T-helper 1 cell treated with Interleukin-12 subunit alpha and Interleukin-12 subunit beta and Interleukin-4 antibody, amounts not matched to agents 30 ng/mL and 1 ng/mL, for 36 hours (primary cell): ENCODE measurements at regions not wholly inside any gene's neighbourhood (a gene's known extent, or its start where the extent isn't known, plus 50 kb on each side); places are given as distances from the start of the nearest gene placed in this dataset.
"Not testable (repeated sequence)": the region's sequence is repeated elsewhere in the genome, so short reads cannot be mapped to it uniquely, and the experiment has no call there.

Experiments used
- intact Hi-C: fragments of 100-400 bp; cut with micrococcal nuclease; formaldehyde crosslinking; loops from one replicate; pipeline ENCODE4 v1.15.1; 2024

DNA sequence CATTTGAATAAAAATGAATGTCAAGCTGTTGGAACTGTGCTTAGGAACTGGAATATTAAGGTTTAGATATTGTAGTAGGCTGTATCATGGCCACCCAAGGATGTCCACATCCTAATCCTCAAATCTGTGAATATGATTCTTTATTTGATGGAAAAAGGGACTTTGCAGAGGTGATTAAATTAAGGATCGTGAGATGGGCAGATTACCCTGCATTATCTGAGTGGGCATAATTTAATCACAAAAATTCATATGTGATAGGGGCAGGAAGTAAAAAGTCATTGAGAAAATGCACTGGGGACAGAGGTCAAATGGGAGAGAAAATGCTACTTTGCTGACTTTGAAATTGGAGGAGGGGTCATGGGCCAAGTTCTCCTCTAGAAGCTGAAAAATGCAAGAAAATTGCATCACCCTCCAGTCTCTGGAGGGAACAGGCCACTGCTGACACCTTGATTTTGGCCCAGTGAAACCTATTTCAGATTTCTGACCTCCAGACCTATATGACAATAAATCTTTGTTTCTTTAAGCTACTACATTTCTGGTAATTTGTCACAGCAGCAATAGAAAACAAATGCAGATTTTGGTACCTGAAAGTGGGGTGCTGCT lies 521.4 kb downstream of the PCDH7 start:
- intact Hi-C loops, result no loop called here

DNA sequence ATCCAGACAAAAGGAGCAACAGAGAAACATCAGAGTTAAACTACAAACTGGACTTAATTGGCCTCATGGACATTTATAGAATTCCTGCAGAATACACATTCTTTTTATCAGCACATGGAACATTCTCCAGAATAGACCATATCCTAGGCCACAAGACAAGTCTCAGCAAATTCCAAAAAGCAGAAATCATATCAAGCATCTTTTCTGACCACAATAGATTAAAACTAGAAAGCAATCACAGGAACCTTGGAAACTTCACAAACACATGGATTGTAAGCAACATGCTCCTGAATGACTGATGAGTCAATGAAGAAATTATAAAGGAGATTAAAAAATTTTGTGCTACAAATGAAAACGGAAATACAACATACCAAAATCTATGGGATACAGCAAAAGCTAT lies 526.7 kb downstream of the PCDH7 start:
- intact Hi-C loops, result no loop called here

DNA sequence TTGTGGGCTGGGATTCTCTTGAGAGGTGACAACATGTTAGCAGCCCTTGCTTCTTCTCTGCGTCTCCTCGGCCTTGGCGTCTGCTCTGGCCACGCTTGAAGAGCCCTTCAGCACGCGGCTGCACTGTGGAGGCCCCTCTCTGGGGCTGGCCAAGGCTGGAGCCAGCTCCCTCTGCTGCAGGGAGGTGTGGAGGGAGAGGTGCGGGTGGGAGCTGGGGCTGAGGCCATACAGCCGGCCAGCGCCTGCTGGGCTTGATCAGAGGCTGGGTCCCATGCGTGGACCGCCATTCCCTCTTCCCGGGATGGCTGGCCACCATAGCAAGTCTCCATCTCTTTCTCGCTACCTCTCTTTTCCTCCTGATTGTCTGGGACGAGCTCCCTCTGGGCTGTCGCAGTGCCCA lies 539.0 kb downstream of the PCDH7 start:
- intact Hi-C loops, result no loop called here

DNA sequence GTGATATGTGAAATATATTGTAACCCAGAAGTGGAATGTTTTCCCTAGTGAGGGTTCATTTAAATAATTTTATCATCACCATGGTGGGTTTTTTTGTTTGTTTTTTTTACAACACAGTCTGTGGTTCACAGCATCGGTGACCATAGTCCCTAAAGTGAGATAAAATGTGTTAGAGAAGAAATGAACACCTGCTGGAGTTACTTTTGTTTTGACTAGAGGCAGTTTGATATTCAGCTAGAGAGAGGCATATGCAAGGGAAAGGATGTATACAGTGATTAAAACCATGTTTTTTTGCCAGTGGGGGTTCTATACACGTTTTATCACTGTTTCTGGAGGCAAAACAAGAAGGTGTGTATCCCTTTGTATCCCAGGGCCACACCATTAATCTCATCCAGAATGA lies 541.5 kb downstream of the PCDH7 start:
- intact Hi-C loops, result no loop called here

DNA sequence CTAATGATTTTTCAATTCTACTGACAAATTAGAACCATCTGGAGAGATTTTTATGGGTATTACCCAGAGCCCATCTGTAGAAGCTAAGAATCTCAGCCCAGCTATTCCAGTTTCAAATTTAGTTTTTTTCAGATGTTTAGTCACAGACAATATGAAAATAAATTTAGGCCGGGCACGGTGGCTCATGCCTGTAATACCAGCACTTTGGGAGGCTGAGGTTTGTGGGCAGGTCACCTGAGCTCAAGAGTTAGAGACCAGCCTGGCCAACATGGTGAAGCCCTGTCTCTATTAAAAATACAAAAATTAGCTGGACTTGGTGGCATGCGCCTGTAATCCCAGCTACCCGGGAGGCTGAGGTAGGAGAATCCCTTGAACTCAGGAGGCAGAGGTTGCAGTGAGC lies 545.9 kb downstream of the PCDH7 start:
- intact Hi-C loops, result not testable (repeated sequence)

DNA sequence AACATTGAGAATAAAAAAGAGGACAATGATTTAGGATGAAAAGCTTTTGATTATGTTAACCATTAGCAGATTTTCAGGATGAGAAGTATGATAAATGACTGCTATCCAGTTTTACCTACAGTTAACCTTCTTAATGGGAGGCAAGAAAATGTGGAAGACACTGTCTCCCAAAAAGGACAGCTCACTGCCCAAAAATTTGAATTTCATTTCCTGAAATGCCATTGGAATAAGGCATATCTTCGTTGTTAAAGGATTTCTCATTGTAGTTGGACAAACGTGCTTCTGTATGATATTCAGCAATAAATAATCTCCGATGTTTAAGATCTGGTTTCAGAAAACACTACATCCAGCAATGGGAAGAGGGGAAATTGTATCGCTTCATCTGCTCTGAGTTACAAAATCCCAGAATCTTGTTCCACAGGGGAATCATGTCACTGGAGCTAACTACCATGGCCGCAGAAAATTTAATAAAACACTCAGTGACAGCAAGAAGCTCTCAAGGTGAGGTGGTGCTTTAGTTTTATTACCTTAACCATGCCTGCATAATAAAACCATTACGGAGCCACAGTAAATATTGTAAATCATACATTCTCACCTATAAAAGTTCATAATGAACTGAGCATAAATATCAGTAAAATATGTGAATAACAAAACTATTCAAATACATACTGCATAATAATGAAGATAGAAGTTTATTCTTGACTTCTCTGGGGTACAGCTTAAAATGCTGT lies 552.3 kb downstream of the PCDH7 start:
- intact Hi-C loops, result no loop called here

DNA sequence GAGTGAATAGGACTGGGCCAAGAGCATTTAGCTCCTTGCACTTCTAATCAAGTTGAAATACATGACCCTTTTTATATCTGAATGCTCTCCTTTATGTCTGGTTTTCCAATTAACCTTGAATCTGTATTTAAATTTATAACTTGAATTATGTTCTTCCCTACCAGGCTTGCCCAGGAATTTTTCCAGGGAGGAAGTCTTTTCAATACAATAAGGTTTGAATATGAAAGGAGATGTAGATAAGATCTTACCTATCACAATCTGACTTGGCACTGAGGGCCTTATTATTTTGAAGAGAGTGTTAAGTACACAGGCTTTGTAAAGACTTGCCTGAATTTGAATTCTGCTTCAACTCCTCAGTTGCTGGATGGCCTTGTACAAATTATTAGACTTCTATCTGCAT lies 555.7 kb downstream of the PCDH7 start:
- intact Hi-C loops, result no loop called here

DNA sequence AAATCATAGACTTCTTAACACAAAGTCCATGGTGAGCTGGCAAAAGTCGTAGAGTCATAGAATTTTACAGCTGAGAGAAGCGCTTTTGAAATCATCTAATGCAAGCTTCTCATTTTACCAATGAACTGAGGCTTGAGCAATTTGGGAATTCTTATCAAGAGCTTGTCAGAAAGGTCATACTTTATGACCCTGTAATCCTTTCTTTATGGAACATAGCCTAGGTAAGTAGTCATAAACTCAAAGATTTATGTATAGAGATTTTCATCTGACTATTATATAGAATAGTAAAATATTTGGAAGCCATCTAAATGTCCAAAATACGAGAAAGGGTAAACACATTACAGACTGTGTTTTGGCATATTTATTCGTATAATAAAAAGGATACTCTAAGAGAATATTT lies 563.5 kb downstream of the PCDH7 start:
- intact Hi-C loops, result no loop called here

DNA sequence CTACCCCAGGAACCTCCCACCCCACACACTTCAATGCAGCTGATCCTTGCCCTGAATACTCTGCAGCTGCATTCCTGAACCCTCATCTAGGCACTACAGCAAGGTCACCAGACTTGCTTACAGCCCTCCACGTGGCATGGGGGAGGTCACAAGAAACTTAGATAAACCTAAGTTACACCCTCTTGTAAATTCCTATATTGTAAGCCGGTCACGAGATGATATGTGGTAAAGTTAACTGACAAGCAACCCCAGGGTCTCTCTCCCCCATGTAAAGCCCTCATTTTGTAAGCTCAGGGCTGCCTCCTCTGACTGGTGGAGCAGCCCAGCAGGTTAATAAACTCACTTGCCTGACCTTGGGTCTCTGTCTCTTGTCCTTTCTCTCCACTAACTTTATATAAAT lies 570.7 kb downstream of the PCDH7 start:
- intact Hi-C loops, result no loop called here

DNA sequence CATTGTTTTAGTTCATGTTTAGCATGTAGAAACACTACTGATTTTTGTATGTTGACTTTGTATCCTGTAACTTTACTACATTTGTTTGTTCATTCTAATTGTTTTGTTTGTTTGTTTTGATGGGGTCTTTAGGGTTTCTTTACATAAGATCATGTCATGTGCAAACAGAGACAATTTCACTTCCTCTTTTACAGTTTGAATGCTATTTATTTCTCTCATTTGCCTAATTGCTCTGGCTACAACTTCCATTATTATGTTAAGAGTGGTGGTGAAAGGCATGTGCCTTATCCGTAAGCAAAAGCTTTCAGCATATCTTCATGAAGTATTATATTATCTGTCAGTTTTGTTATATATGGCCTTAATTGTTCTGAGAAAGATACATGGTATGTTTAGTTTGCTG lies 571.1 kb downstream of the PCDH7 start:
- intact Hi-C loops, result no loop called here

DNA sequence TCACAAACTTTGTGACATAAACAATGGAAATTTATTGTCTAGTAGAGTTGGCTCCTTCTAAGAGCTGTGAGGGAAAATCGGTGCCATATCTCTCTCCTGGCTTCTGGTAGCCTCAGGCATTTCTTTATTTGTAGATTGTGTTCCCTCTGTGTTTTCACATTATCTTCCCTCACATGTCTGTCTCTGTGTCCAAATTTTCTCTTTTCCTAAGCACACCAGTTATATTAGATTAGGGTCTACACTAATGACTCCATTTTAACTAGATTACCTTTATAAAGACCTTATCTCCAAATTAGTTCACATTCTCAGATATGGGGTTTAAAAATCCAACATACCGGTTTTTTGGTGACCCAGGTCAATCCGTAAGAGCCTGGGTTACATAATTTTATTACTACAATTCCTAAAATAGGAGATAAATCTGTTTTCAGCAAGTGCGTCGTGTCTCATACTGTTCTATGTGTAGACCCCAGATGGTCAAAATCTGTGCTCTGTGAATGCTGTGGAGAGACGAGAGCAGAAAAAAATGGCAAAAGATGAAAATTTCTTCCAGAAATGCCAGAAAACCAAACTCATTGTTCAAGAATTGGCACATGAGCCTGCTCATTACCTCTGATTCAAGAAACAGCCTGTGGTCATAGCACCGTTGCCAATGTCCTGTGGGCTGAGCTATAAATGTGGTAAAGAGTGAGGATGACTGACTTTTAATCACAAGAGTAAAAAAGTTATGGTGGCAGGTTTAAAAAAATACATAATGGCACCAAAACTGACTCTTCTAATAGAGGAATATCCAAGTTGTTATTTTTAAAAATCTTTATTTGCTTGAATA lies 574.7 kb downstream of the PCDH7 start:
- intact Hi-C loops, result no loop called here

DNA sequence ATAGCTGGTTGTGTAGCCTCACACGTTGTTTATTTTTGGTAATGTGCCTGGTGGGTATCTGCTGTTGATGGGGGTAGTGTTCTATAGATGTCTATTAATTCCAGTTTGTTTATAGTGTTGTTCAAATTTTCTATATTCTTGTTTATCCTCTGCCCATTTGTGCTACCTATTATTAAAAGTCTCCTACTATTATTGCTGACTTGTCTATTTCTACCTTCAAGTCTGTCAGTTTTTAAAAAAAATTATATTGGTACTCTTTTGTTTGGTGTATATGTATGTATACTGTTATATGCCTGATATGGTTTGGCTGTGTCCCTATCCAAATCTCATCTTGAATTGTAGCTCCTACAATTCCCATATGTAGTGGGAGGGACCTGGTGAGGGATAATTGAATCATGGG lies 578.6 kb downstream of the PCDH7 start:
- intact Hi-C loops, result no loop called here

DNA sequence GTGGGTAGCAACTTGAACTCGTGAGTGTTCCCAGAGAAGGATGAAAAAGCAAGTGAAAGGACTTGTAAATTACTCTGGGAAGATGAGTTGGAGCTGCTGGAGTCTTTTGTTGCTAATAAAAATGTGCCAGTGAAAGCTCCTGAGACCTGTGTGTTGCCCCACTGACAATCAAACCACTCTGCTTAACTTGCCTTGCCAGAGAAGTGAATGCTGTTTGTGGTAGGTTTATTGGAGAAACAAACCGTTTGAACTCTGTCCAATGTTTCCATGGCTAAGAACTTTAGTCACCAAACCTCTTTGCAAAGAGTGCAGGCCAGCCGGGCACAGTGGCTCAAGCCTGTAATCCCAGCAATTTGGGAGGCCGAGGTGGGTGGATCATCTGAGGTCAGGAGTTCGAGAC lies 586.9 kb downstream of the PCDH7 start:
- intact Hi-C loops, result no loop called here

DNA sequence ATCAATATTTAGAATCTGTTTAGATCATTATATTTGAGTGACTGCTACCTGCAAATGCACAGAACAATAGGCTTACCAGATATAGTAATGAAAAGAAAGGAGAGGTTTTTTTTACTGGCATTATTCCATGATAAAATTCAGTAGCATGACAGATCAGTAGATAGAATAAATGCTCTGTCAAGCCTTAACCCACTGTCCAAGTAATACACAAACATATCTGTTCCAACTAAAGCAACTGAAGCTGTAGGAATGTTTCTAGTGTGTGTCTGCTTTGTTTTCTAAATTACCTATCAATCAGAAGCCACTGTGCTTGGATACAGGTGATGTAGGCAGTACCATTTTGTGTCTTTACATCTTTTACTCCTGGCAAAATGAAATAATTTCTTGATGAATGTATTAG lies 604.6 kb downstream of the PCDH7 start:
- intact Hi-C loops, result no loop called here

DNA sequence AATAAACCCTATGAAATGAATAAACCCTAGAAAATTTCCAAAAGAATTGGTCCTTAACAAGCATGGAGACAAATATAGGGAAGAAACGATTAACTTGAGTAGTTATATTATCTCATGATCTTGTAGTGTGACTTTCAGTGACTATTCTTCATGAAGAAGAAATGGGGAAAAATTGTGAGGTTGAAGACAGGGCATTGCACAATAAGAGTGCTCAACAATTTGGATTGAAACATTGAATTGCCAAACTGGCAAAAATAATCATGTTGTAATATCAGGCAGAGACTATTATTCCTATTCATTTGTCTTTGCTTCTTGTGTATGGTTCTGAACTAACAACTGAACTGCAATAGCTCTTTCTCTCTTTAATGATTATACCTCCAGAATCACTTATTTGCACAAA lies 605.1 kb downstream of the PCDH7 start:
- intact Hi-C loops, result no loop called here

DNA sequence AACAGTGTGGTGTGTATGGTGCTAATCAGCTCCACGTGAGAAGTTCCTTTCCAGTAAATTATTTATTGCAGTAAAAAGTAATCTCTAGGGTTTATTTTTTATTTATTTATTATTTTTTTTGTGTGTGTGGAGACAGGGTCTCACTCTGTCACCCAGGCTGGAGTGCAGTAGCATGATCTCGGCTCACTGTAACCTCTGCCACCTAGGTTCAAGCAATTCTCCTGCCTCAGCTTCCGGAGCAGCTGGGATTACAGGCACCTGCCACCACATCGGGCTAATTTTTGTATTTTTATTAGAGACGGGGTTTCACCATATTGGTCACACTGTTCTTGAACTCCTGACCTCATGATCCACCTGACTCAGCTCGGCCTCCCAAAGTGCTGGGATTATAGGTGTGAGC lies 606.9 kb downstream of the PCDH7 start:
- intact Hi-C loops, result no loop called here

DNA sequence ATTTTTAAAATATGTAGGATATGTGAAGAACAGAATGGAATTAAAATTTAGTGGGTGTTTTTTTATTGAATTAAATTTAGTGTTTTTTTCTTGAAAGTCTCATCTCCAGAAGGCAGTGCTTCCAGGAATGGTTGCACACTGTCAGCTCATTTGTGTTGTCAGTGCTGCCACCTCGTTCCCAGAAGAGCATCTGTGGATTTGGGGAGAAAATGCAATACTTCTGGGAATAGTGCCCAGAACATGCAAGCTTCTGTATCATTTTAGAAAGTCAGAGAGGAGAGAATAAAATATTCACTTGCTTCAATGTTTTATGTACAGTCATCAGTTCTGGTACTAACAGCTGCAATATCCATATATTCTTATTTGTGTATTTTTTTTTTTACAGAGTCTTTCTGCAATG lies 608.8 kb downstream of the PCDH7 start:
- intact Hi-C loops, result no loop called here

DNA sequence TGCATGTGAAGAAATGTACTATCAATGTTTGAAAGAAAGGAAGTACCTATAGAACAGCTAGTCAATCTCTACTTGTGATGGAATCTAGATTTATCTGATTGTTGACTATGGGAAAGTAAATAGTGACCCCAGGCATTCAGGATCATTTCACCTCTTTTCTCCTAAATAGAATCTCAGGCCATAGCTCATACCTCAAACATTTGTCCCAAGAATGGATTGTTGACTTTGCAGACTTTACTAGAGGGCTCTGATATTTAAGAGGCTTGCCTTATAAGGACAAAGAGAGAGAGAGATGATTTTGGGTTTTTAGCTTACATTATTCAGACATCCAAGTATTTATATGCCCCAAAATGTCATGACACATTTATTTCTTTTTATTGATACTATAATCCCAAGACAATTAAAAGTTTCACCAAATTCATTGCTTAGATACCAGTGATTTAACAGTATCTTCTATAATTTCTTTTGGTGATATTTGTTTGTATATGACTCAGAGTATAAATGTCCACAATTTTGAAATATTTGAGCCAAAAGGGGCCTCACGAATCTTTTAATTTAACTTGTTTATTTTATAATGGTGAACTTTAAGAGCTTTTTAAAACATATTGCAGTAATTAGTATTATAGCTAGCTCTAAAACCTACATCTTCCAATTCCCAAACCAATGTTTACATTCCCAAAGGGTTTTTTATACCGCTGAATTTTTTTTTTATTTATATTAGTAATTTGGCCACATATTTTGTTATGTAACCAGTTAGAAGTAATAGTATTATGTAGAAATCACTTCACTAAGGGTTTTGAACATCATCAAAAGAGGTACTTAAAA lies 614.1 kb downstream of the PCDH7 start:
- intact Hi-C loops, result no loop called here

DNA sequence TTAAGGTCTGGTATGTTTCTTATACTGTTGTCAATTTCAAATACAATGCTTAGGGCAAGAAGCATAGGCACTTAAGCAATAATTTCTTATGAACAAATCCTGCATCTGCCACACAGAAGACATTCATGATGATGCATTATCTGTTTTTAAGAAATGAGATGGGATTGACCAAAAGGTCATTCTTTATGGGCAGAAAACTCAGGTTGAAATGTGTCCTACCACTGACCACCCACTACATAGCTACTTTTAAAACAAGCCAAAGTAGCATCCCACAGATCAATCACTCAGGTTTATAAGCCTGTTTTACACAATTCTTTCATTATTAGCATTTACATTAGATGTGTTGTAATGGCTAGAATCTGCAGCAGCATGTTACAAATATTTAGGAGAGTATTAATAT lies 617.8 kb downstream of the PCDH7 start:
- intact Hi-C loops, result no loop called here

DNA sequence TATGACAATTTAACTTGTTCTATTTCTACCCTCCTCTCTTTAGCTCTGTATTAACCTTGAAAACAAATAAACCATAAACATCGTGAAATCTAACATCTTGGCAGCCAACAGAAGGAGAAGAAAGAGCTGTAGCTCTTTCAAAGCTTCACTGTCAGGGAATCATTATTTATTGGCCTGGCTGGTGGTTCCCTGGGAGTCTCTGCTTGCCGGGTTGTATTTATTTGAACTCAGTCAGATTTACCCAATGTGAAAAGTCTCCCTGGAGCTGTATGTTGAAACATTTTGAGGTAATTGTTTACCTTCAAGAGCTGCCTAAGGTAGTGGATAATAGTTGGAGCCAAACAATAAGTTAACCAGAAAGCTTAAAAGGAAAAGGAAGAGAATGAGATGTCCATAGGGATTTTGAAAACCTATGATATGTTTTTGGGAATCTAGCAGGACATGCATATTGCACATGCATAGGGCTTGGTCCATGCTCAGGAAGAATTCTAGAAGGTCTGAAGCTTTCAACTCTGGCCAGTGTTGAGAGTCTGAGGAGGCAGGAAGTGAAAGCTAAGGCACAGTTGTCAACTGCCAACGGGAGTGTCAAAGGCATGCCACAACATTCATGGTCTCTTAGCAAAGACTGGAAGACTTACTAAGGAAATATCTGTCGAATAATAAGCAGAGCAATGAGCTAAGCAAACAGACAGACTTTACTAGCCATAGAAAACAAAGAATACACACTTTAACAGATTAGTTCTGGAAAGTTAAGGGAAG lies 621.6 kb downstream of the PCDH7 start:
- intact Hi-C loops, result no loop called here

DNA sequence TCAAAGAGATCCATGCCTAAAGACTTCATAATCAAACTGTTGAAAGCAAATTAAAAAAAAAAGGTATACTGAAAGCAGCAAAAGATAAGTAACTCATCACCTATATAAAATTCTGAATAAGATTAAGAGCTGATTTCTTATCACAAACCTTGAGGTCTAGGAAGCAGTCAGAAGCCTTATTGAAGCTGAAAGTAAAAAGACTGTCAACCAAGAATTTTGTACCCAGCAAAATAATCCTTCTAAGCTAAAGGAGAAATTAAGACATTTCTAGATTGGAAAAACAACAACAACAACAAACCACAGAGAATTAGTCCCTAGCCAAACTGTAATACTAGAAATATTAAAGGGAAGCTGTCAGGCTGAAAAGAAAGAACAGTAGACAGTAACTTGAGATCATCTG lies 622.9 kb downstream of the PCDH7 start:
- intact Hi-C loops, result no loop called here
